Choroid plexus epithelial cell (primary cell): ENCODE measurements at regions not wholly inside any gene's neighbourhood (a gene's known extent, or its start where the extent isn't known, plus 50 kb on each side); places are given as distances from the start of the nearest gene placed in this dataset.

Experiments
- DNase-seq: peaks from one replicate; pipeline ENCODE4 v3.0.0-alpha.2; 2010; ENCODE audit warnings: low read depth
- H3K4me3 ChIP-seq: 2 replicates; pipeline ENCODE4 v1.5.1; 2011; ENCODE audit warnings: low read depth, mild to moderate bottlenecking, control low read depth, low read length, moderate library complexity
- TF ChIP-seq, protein P1 (sequence below): conservative IDR thresholded peaks from 2 replicates; pipeline ENCODE4 v1.5.1; 2011; ENCODE audit warnings: low read depth, mild to moderate bottlenecking, control low read depth, inconsistent platforms, low read length, moderate library complexity

DNA sequence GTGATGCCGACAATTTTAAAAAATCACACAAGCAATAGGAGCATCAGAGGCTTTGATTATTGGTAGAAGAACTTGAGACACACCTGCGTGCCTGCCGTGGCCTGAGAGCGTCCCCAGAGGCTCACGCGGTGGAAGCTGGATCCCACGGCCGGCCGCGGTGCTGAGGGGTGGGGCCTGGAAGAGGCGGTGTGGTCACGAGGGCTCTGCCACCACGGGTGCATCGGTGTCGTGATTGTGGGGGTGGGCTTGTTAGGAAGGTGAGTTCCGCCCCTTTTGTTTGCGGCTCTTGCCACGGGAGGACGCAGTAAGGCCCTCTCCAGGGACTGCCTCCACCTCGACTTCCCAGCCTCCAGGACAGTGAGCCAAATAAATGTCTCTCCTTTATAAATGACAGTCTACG lies 77.2 kb upstream of the ADRA2C start:
- no peak for DNase-seq
- TF ChIP-seq, protein P1, sequence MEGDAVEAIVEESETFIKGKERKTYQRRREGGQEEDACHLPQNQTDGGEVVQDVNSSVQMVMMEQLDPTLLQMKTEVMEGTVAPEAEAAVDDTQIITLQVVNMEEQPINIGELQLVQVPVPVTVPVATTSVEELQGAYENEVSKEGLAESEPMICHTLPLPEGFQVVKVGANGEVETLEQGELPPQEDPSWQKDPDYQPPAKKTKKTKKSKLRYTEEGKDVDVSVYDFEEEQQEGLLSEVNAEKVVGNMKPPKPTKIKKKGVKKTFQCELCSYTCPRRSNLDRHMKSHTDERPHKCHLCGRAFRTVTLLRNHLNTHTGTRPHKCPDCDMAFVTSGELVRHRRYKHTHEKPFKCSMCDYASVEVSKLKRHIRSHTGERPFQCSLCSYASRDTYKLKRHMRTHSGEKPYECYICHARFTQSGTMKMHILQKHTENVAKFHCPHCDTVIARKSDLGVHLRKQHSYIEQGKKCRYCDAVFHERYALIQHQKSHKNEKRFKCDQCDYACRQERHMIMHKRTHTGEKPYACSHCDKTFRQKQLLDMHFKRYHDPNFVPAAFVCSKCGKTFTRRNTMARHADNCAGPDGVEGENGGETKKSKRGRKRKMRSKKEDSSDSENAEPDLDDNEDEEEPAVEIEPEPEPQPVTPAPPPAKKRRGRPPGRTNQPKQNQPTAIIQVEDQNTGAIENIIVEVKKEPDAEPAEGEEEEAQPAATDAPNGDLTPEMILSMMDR = no peak
- H3K4me3 ChIP-seq = no peak overlapping the region

DNA sequence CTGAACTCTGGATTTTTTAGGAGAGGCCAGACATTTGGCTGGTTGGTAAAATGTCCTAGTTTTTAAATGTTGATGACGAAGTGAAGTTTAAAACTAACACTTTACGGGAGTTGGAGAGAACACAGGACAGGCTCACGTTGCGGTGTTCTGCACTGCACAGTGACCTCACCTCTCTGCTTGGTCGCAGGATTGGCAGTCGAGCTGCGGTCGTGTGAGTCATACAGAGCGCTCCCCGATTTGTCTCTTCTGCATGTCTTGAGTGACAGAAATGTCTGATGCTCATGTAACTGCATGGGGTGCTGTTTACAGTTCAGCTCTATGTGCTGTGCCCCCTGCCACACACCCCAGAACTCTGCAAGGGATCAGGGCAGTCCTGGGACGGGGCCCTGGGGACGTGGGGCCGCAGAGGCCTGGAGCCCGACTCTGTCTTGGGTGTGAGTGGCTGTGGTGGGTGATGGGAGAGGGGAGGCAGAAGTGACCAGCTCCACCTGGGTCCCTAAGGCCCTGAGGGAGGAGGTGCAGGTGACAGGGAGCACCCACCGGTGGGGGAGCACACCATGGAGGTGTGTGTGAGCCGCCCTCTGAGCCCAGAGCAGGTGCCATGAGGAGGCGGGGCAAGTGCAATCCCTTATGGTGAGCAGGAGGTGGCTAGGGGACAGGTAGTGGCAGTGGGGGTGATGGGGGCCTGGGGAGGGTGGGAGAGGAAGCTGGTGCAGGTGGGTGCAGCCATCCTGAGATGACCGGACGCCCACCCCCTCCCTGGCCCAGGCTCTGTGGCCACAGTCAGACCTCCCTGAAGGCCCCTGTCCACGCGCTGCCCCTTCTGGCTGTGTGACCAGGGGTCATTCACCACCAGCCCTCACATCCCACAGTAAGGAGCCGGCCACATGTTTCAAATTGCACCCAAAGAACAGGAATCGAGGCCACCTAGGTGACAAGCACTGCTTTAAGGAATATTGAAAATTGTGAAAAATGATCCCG lies 77.9 kb upstream of the ADRA2C start:
- DNase-seq = no peak
- TF ChIP-seq, protein P1 = no peak
- no peak overlapping the region for H3K4me3 ChIP-seq

DNA sequence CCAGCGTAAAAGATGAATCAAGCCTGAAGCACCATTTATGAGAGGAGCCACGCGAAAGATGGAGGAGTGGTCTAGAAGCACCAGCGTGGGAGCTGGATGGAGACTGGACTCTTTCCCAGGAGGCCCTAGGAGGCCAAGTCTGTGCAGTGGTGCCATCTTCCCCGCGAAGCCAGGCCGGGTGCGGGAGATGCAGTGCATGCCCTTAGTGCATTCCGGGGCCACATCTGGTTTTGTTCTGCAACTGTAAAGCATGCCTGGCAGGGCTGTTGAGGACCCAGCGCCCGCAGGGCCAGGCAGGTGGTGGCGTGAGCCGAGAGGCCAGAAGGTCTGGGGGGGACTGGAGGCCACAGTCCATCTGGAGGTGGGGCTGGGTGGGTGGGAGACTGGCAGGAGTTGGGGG lies 78.6 kb upstream of the ADRA2C start:
- TF ChIP-seq, protein P1 = no peak
- no peak overlapping the region for H3K4me3 ChIP-seq
- no peak for DNase-seq

DNA sequence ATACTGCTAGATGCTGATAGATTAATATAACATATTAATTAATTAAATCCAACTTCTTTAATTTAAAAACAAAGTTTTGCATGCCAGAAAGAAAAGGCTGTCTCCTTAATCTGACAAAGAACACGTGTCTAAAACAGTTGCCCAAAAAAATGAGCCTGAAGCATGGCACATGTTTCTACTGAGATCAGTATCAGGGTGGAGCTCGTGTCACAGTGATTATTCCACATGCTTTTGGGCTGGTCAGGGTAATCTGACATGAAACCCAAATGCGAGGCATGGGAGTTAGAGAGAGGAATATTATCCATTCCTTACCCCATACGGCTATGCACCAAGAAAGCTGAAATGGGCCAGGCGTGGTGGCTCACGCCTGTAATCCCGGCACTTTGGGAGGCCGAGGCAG lies 79.4 kb upstream of the ADRA2C start:
- TF ChIP-seq, protein P1 = no peak
- DNase-seq = no peak
- no peak overlapping the region for H3K4me3 ChIP-seq

DNA sequence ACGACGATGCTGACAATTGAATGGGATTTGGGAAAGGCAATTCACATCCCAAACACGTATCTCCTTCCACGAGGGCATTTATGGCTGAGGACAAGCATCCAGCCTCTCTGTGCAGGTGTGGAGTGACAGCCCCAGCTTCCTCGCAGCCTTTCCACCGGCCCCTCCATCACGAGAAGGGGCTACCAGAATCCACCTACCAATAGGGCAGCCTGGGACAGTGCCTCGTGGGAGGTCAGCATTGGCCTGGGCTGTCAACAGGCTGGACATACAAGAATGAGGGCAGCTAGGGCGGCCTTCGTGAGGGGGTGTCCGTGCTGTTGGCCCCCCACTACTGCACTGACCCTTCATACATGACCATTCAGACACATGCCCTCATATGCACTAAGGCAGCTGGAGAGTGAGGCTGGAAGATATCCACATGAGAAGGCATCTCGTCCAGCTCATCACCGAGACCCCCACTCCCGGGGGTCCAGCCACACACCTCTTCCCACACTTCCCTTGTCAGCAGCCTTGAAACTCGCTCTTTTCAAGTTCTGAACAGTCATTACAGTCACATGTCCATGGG lies 81.0 kb upstream of the ADRA2C start:
- TF ChIP-seq, protein P1 = no peak
- H3K4me3 ChIP-seq = no peak overlapping the region
- DNase-seq = no peak

DNA sequence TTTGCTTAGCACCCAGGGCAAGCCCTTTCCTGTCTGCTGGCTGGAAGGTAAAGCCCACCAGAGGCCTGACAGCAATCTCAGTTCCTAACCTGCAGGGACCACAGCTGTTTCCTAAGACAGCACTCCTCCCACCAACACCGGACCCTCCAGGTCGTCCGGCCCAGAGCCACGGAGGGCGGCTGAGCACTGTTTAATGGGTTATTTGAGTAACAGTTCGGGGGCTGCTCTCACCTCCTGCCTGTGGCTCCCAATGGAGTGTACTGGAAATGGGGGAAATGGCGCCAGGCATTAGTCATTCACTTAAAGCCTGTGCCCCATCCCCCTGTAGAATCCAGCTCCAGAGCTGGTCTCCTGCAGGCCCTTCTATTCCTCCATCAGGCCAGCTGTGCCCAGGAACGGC lies 81.6 kb upstream of the ADRA2C start:
- no peak for DNase-seq
- H3K4me3 ChIP-seq = no peak overlapping the region
- TF ChIP-seq, protein P1 = no peak
